ENCODE measurements at regions not wholly inside any gene's neighbourhood (a gene's known extent, or its start where the extent isn't known, plus 50 kb on each side); places are given as distances from the start of the nearest gene placed in this dataset.

GRCh38 chr7:20053334-20054104 is 163.7 kb downstream of the MACC1 start:
- Histone ChIP-seq H3K36me3 (ENCODE audit: control insufficient read depth, insufficient read depth, low read length) (no peaks in the 10 kb centered on the region), H3K9me3 (ENCODE audit: control insufficient read depth, low read length) (no peaks in the 10 kb centered on the region), H3K27ac (ENCODE audit: insufficient read depth, low read depth, low read length, poor library complexity, severe bottlenecking) (no peak overlapping the region), H3K4me1 (ENCODE audit: control insufficient read depth, insufficient read depth, low read length) (peaks cover 4% of the 10 kb centered on the region), H3K27me3 (ENCODE audit: control insufficient read depth, insufficient read depth, low read length, poor library complexity, severe bottlenecking) (no peaks in the 10 kb centered on the region), H3K4me3 (ENCODE audit: insufficient read depth, low read depth, low read length) (no peak overlapping the region)
- 34 to 40% methylated on average over 4 to 7 of the region's 7 CpGs for WGBS, 2 experiments

- Histone ChIP-seq H3K27ac (ENCODE audit: insufficient read depth, low read depth, low read length, poor library complexity, severe bottlenecking) (no peak overlapping the region), H3K36me3 (ENCODE audit: control insufficient read depth, insufficient read depth, low read length) (no peaks in the 10 kb centered on the region), H3K27me3 (ENCODE audit: control insufficient read depth, insufficient read depth, low read length, poor library complexity, severe bottlenecking) (no peaks in the 10 kb centered on the region), H3K4me1 (ENCODE audit: control insufficient read depth, insufficient read depth, low read length) (peaks cover 4% of the 10 kb centered on the region), H3K4me3 (ENCODE audit: insufficient read depth, low read depth, low read length) (no peak overlapping the region), H3K9me3 (ENCODE audit: control insufficient read depth, low read length) (no peaks in the 10 kb centered on the region)
Measured at GRCh38 chr7:20050241-20050966, 166.8 kb downstream of the MACC1 start.

- H3K4me1 ChIP-seq (ENCODE audit: control insufficient read depth, insufficient read depth, low read length) = no peaks in the 10 kb centered on the region
- H3K27me3 ChIP-seq (ENCODE audit: control insufficient read depth, insufficient read depth, low read length, poor library complexity, severe bottlenecking) = no peaks in the 10 kb centered on the region
- H3K9me3 ChIP-seq (ENCODE audit: control insufficient read depth, low read length) = no peaks in the 10 kb centered on the region
- no peak overlapping the region for H3K27ac ChIP-seq (ENCODE audit: insufficient read depth, low read depth, low read length, poor library complexity, severe bottlenecking)
- 94 to 98% methylated on average over 2 of the region's 2 CpGs for WGBS, 2 experiments
- no peak overlapping the region for H3K4me3 ChIP-seq (ENCODE audit: insufficient read depth, low read depth, low read length)
- H3K36me3 ChIP-seq (ENCODE audit: control insufficient read depth, insufficient read depth, low read length) = no peaks in the 10 kb centered on the region
Measured at GRCh38 chr7:20038676-20039075, 178.5 kb downstream of the MACC1 start.

- H3K4me1 ChIP-seq (ENCODE audit: control insufficient read depth, insufficient read depth, low read length) = no peaks in the 10 kb centered on the region
- WGBS, 2 experiments = 94 to 95% methylated on average over 5 of the region's 5 CpGs
- no peaks in the 10 kb centered on the region for H3K27me3 ChIP-seq (ENCODE audit: control insufficient read depth, insufficient read depth, low read length, poor library complexity, severe bottlenecking)
- H3K9me3 ChIP-seq (ENCODE audit: control insufficient read depth, low read length) = no peaks in the 10 kb centered on the region
- no peak overlapping the region for H3K27ac ChIP-seq (ENCODE audit: insufficient read depth, low read depth, low read length, poor library complexity, severe bottlenecking)
- H3K36me3 ChIP-seq (ENCODE audit: control insufficient read depth, insufficient read depth, low read length) = no peaks in the 10 kb centered on the region
- no peak overlapping the region for H3K4me3 ChIP-seq (ENCODE audit: insufficient read depth, low read depth, low read length)
Measured at GRCh38 chr7:20035279-20035875, 181.8 kb downstream of the MACC1 start.

GRCh38 chr7:20033621-20034400 is 183.4 kb downstream of the MACC1 start:
- WGBS, 2 experiments = 91% methylated on average over 3 to 4 of the region's 4 CpGs
- Histone ChIP-seq H3K4me1 (ENCODE audit: control insufficient read depth, insufficient read depth, low read length) (no peaks in the 10 kb centered on the region), H3K36me3 (ENCODE audit: control insufficient read depth, insufficient read depth, low read length) (no peaks in the 10 kb centered on the region), H3K27ac (ENCODE audit: insufficient read depth, low read depth, low read length, poor library complexity, severe bottlenecking) (no peak overlapping the region), H3K9me3 (ENCODE audit: control insufficient read depth, low read length) (no peaks in the 10 kb centered on the region), H3K27me3 (ENCODE audit: control insufficient read depth, insufficient read depth, low read length, poor library complexity, severe bottlenecking) (no peaks in the 10 kb centered on the region), H3K4me3 (ENCODE audit: insufficient read depth, low read depth, low read length) (no peak overlapping the region)

- H3K27me3 ChIP-seq (ENCODE audit: control insufficient read depth, insufficient read depth, low read length, poor library complexity, severe bottlenecking) = no peaks in the 10 kb centered on the region
- H3K9me3 ChIP-seq (ENCODE audit: control insufficient read depth, low read length) = no peaks in the 10 kb centered on the region
- H3K36me3 ChIP-seq (ENCODE audit: control insufficient read depth, insufficient read depth, low read length) = no peaks in the 10 kb centered on the region
- no CpG with 5 or more reads among the region's 1 CpG for WGBS, 2 experiments
- H3K4me1 ChIP-seq (ENCODE audit: control insufficient read depth, insufficient read depth, low read length) = no peaks in the 10 kb centered on the region
- no peak overlapping the region for H3K27ac ChIP-seq (ENCODE audit: insufficient read depth, low read depth, low read length, poor library complexity, severe bottlenecking)
- H3K4me3 ChIP-seq (ENCODE audit: insufficient read depth, low read depth, low read length) = no peak overlapping the region
Measured at GRCh38 chr7:20032741-20033140, 184.4 kb downstream of the MACC1 start.

GRCh38 chr7:20030915-20031362 is 186.2 kb downstream of the MACC1 start:
- H3K27me3 ChIP-seq (ENCODE audit: control insufficient read depth, insufficient read depth, low read length, poor library complexity, severe bottlenecking) = no peaks in the 10 kb centered on the region
- no peaks in the 10 kb centered on the region for H3K36me3 ChIP-seq (ENCODE audit: control insufficient read depth, insufficient read depth, low read length)
- no peak overlapping the region for H3K27ac ChIP-seq (ENCODE audit: insufficient read depth, low read depth, low read length, poor library complexity, severe bottlenecking)

GRCh38 chr7:20030417-20030816 is 186.8 kb downstream of the MACC1 start:
- Histone ChIP-seq H3K4me1 (ENCODE audit: control insufficient read depth, insufficient read depth, low read length) (no peaks in the 10 kb centered on the region), H3K36me3 (ENCODE audit: control insufficient read depth, insufficient read depth, low read length) (no peaks in the 10 kb centered on the region), H3K9me3 (ENCODE audit: control insufficient read depth, low read length) (no peaks in the 10 kb centered on the region), H3K27ac (ENCODE audit: insufficient read depth, low read depth, low read length, poor library complexity, severe bottlenecking) (no peak overlapping the region), H3K4me3 (ENCODE audit: insufficient read depth, low read depth, low read length) (no peak overlapping the region), H3K27me3 (ENCODE audit: control insufficient read depth, insufficient read depth, low read length, poor library complexity, severe bottlenecking) (no peaks in the 10 kb centered on the region)
- 82 to 86% methylated on average over 2 of the region's 2 CpGs for WGBS, 2 experiments

More at GRCh38 chr7:20030915-20031362, 186.2 kb downstream of the MACC1 start:
- Histone ChIP-seq H3K4me3 (ENCODE audit: insufficient read depth, low read depth, low read length) (no peak overlapping the region), H3K9me3 (ENCODE audit: control insufficient read depth, low read length) (no peaks in the 10 kb centered on the region), H3K4me1 (ENCODE audit: control insufficient read depth, insufficient read depth, low read length) (no peaks in the 10 kb centered on the region)

GRCh38 chr7:20026762-20027161 is 190.4 kb downstream of the MACC1 start:
- no peak overlapping the region for H3K4me3 ChIP-seq (ENCODE audit: insufficient read depth, low read depth, low read length)
- H3K4me1 ChIP-seq (ENCODE audit: control insufficient read depth, insufficient read depth, low read length) = no peaks in the 10 kb centered on the region
- no peaks in the 10 kb centered on the region for H3K27me3 ChIP-seq (ENCODE audit: control insufficient read depth, insufficient read depth, low read length, poor library complexity, severe bottlenecking)
- no peaks in the 10 kb centered on the region for H3K36me3 ChIP-seq (ENCODE audit: control insufficient read depth, insufficient read depth, low read length)
- H3K9me3 ChIP-seq (ENCODE audit: control insufficient read depth, low read length) = no peaks in the 10 kb centered on the region
- WGBS, 2 experiments = 74 to 80% methylated on average over 2 to 4 of the region's 4 CpGs
- H3K27ac ChIP-seq (ENCODE audit: insufficient read depth, low read depth, low read length, poor library complexity, severe bottlenecking) = no peak overlapping the region

GRCh38 chr7:20021831-20022230 is 195.4 kb downstream of the MACC1 start:
- Histone ChIP-seq H3K27me3 (ENCODE audit: control insufficient read depth, insufficient read depth, low read length, poor library complexity, severe bottlenecking) (no peaks in the 10 kb centered on the region), H3K27ac (ENCODE audit: insufficient read depth, low read depth, low read length, poor library complexity, severe bottlenecking) (no peak overlapping the region), H3K9me3 (ENCODE audit: control insufficient read depth, low read length) (no peaks in the 10 kb centered on the region), H3K36me3 (ENCODE audit: control insufficient read depth, insufficient read depth, low read length) (no peaks in the 10 kb centered on the region), H3K4me3 (ENCODE audit: insufficient read depth, low read depth, low read length) (no peak overlapping the region), H3K4me1 (ENCODE audit: control insufficient read depth, insufficient read depth, low read length) (no peaks in the 10 kb centered on the region)
- WGBS, 2 experiments = 91 to 100% methylated on average over 1 of the region's 1 CpG

Measured in ectodermal cell (in vitro differentiated cells).